HCT116 (cell line): ENCODE measurements at regions not wholly inside any gene's neighbourhood (a gene's known extent, or its start where the extent isn't known, plus 50 kb on each side); places are given as distances from the start of the nearest gene placed in this dataset.

Source experiments
- ATAC-seq: fragments of 200-7000 bp; cut with Tn5 transposase; 2 replicates; pipeline ENCODE4 v1.9.1; 2020; ENCODE audit warnings: mild to moderate bottlenecking, moderate library complexity
- BruUV-seq: library from RNA; stranded (reverse); fragments of 400-500 nt; replicated peaks from 2 replicates; lab custom pipeline; 2021; lab: Mats Ljungman, UMichigan
- CTCF ChIA-PET: fragments of 300-600 bp; sonication (Branson Sonifier 250); formaldehyde crosslinking; loops from one replicate; lab custom pipeline; 2021; ENCODE audit warnings: antibody characterized with exemption; lab: Charles Lee
- POLR2A ChIA-PET: fragments of 300-600, 350-600 bp; sonication (Branson Sonifier 250); formaldehyde crosslinking; loops from one replicate; lab custom pipeline; 2021; ENCODE audit warnings: antibody characterized with exemption; lab: Charles Lee
- RAD21 ChIA-PET, 2 experiments: fragments of 300-600 bp; sonication (Branson Sonifier 250); formaldehyde crosslinking; loops; one replicate each; lab custom pipeline; 2023; ENCODE audit warnings: low total read pairs in 2 of 2; ENCODE audit not compliant: uncharacterized antibody in 2 of 2, unreplicated experiment in 2 of 2, low non-redundant PET in 1 of 2; lab: Charles Lee
- DNase-seq: peaks from one replicate; pipeline ENCODE4 v3.0.0-alpha.2; 2010; ENCODE audit warnings: low read depth, low spot score
- H2AFZ ChIP-seq: fragments of 200-600 bp; shearing (Covaris generic), sonication (generic); 2 replicates; pipeline ENCODE4 v1.6.1; 2017; ENCODE audit warnings: low read depth, mixed run types, mixed read lengths, antibody characterized with exemption, low read length; ENCODE audit not compliant: poor library complexity, severe bottlenecking
- H3K27ac ChIP-seq: 2 replicates; pipeline ENCODE4 v1.5.1; 2012; ENCODE audit warnings: low read depth, low read length
- H3K27me3 ChIP-seq: fragments of 200-600 bp; sonication (generic); 2 replicates; pipeline ENCODE4 v1.6.1; 2016; ENCODE audit warnings: mixed run types, low read length, mixed read lengths; ENCODE audit not compliant: insufficient read depth
- H3K36me3 ChIP-seq, 2 experiments: fragments of 200-500 bp in 1 of 2; fragments of 200-600 bp in 1 of 2; sonication (Bioruptor generic) in 1 of 2; sonication (generic) in 1 of 2; 2 replicates each; pipeline versions ENCODE4 v1.5.1 to v1.6.1; 2014 to 2016; ENCODE audit warnings: low read length in 2 of 2, inconsistent platforms in 1 of 2, mixed read lengths in 1 of 2, mixed run types in 1 of 2; ENCODE audit not compliant: insufficient read depth in 2 of 2, control insufficient read depth in 1 of 2
- H3K4me1 ChIP-seq, 2 experiments: fragments of 200-600 bp in 1 of 2; sonication (generic) in 1 of 2; 2 replicates each; pipeline versions ENCODE4 v1.5.1 to v1.6.1; 2012 to 2017; ENCODE audit warnings: low read length in 2 of 2, inconsistent platforms in 1 of 2, mild to moderate bottlenecking in 1 of 2, mixed read lengths in 1 of 2, mixed run types in 1 of 2, moderate library complexity in 1 of 2; ENCODE audit not compliant: insufficient read depth in 2 of 2, control insufficient read depth in 1 of 2
- H3K4me2 ChIP-seq: fragments of 200-600 bp; sonication (generic); 2 replicates; pipeline ENCODE4 v1.6.1; 2017; ENCODE audit warnings: mixed run types, low read length, mixed read lengths
- H3K4me3 ChIP-seq, 2 experiments: fragments of 200-600 bp in 1 of 2; sonication (generic) in 1 of 2; replicated peaks in 1 of 2; 2 replicates each; pipeline ENCODE4 v1.5.1; 2011 to 2016; ENCODE audit warnings: low read length in 2 of 2, control low read depth in 1 of 2, low read depth in 1 of 2, mild to moderate bottlenecking in 1 of 2, mixed read lengths in 1 of 2, mixed run types in 1 of 2
- H3K79me2 ChIP-seq: fragments of 200-600 bp; sonication (generic); 2 replicates; pipeline ENCODE4 v1.6.1; 2017; ENCODE audit warnings: mild to moderate bottlenecking, mixed run types, low read length, moderate library complexity, mixed read lengths; ENCODE audit not compliant: insufficient read depth
- H3K9ac ChIP-seq: fragments of 200-600 bp; sonication (generic); 2 replicates; pipeline ENCODE4 v1.6.1; 2016; ENCODE audit warnings: low read length, mixed read lengths
- H3K9me2 ChIP-seq: fragments of 200-600 bp; sonication (generic), shearing (Covaris generic); 2 replicates; pipeline ENCODE4 v1.6.1; 2017; ENCODE audit warnings: mixed run types, mild to moderate bottlenecking, moderate library complexity; ENCODE audit not compliant: insufficient read depth
- H3K9me3 ChIP-seq, 2 experiments: fragments of 200-500 bp in 1 of 2; fragments of 200-600 bp in 1 of 2; sonication (Bioruptor generic) in 1 of 2; sonication (generic) in 1 of 2; 2 replicates each; pipeline ENCODE4 v1.6.1; 2014 to 2017; ENCODE audit warnings: low read length in 2 of 2, mixed read lengths in 2 of 2, inconsistent platforms in 1 of 2, low read depth in 1 of 2, mild to moderate bottlenecking in 1 of 2, mixed run types in 1 of 2, moderate library complexity in 1 of 2; ENCODE audit not compliant: control insufficient read depth in 1 of 2, insufficient read depth in 1 of 2
- H4K20me1 ChIP-seq: fragments of 200-600 bp; sonication (generic), shearing (Covaris generic); 2 replicates; pipeline ENCODE4 v1.6.1; 2017; ENCODE audit warnings: mixed run types, mild to moderate bottlenecking, moderate library complexity; ENCODE audit not compliant: insufficient read depth
- CBX3 ChIP-seq: IDR thresholded peaks from 2 replicates; pipeline ENCODE4 v1.6.1; 2012; ENCODE audit warnings: low read depth
- CEBPB ChIP-seq: IDR thresholded peaks from 2 replicates; pipeline ENCODE4 v1.6.1; 2012; ENCODE audit warnings: low read depth
- CTCF ChIP-seq, 3 experiments: fragments of 200-600 bp in 1 of 3; sonication (generic) in 1 of 3; IDR thresholded peaks in 2 of 3; conservative IDR thresholded peaks in 1 of 3; 2 replicates each; pipeline ENCODE4 v1.5.1; 2012 to 2017; ENCODE audit warnings: low read depth in 2 of 3, low read length in 2 of 3, antibody characterized with exemption in 1 of 3, borderline replicate concordance in 1 of 3, control low read depth in 1 of 3, mild to moderate bottlenecking in 1 of 3, mixed read lengths in 1 of 3, mixed run types in 1 of 3, moderate library complexity in 1 of 3; ENCODE audit not compliant: insufficient read depth in 1 of 3
- EGR1 ChIP-seq: IDR thresholded peaks from 2 replicates; pipeline ENCODE4 v1.6.1; 2012; ENCODE audit warnings: low read depth
- ELF1 ChIP-seq: IDR thresholded peaks from 2 replicates; pipeline ENCODE4 v1.6.1; 2012; ENCODE audit warnings: low read depth, borderline replicate concordance
- EZH2phosphoT487 ChIP-seq: fragments of 200-600 bp; IDR thresholded peaks from 2 replicates; pipeline ENCODE4 v1.6.1; 2018; ENCODE audit warnings: antibody characterized with exemption, borderline replicate concordance
- FOSL1 ChIP-seq: IDR thresholded peaks from 2 replicates; pipeline ENCODE4 v1.6.1; 2012; ENCODE audit warnings: low read depth
- JUND ChIP-seq: IDR thresholded peaks from 2 replicates; pipeline ENCODE4 v1.6.1; 2012
- MAX ChIP-seq: IDR thresholded peaks from 2 replicates; pipeline ENCODE4 v1.6.1; 2012
- POLR2AphosphoS5 ChIP-seq: IDR thresholded peaks from 2 replicates; pipeline ENCODE4 v1.6.1; 2011; ENCODE audit warnings: mild to moderate bottlenecking, low read depth, low read length, moderate library complexity
- SIN3A ChIP-seq: IDR thresholded peaks from 2 replicates; pipeline ENCODE4 v1.6.1; 2012; ENCODE audit warnings: low read depth
- SP1 ChIP-seq: IDR thresholded peaks from 2 replicates; pipeline ENCODE4 v1.6.1; 2012; ENCODE audit warnings: low read depth
- SRF ChIP-seq: IDR thresholded peaks from 2 replicates; pipeline ENCODE4 v1.6.1; 2012; ENCODE audit warnings: low read depth
- TCF7L2 ChIP-seq: IDR thresholded peaks from 2 replicates; pipeline ENCODE4 v1.7.0; 2011; ENCODE audit warnings: borderline replicate concordance, inconsistent platforms; ENCODE audit not compliant: insufficient read depth, insufficient read length; ENCODE audit errors: extremely low read depth
- YY1 ChIP-seq: IDR thresholded peaks from 2 replicates; pipeline ENCODE4 v1.6.1; 2011; ENCODE audit warnings: low read length, low read depth, moderate library complexity, mild to moderate bottlenecking; ENCODE audit not compliant: insufficient replicate concordance; ENCODE audit errors: extremely low read depth
- ZFX ChIP-seq: fragments of 450-650 bp; IDR thresholded peaks from 2 replicates; pipeline ENCODE4 v1.6.1; 2017
- ZNF274 ChIP-seq: fragments of 200-500 bp; sonication (Bioruptor generic); IDR thresholded peaks from 2 replicates; pipeline ENCODE4 v1.6.1; 2014; ENCODE audit warnings: mild to moderate bottlenecking, low read depth, low read length, inconsistent platforms
- intact Hi-C: fragments of 100-400 bp; cut with micrococcal nuclease; formaldehyde crosslinking; loops from 2 replicates; pipeline ENCODE4 v1.10.0; 2022
- TF ChIP-seq, protein P1 (sequence below): IDR thresholded peaks from 2 replicates; pipeline ENCODE4 v1.6.1; 2011; ENCODE audit warnings: mild to moderate bottlenecking, low read length, moderate library complexity; ENCODE audit not compliant: insufficient replicate concordance; ENCODE audit errors: extremely low read depth
- TF ChIP-seq, protein P2 (sequence below): IDR thresholded peaks from 2 replicates; pipeline ENCODE4 v1.6.1; 2012

GRCh38 chr9:68631811-68632210, 73.2 kb upstream of the PIP5K1B start (continued):
- TF ChIP-seq YY1 (no peak), CBX3 (no peak), EGR1 (no peak)
- TF ChIP-seq, protein P1, sequence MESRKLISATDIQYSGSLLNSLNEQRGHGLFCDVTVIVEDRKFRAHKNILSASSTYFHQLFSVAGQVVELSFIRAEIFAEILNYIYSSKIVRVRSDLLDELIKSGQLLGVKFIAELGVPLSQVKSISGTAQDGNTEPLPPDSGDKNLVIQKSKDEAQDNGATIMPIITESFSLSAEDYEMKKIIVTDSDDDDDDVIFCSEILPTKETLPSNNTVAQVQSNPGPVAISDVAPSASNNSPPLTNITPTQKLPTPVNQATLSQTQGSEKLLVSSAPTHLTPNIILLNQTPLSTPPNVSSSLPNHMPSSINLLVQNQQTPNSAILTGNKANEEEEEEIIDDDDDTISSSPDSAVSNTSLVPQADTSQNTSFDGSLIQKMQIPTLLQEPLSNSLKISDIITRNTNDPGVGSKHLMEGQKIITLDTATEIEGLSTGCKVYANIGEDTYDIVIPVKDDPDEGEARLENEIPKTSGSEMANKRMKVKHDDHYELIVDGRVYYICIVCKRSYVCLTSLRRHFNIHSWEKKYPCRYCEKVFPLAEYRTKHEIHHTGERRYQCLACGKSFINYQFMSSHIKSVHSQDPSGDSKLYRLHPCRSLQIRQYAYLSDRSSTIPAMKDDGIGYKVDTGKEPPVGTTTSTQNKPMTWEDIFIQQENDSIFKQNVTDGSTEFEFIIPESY = no peak

DNA sequence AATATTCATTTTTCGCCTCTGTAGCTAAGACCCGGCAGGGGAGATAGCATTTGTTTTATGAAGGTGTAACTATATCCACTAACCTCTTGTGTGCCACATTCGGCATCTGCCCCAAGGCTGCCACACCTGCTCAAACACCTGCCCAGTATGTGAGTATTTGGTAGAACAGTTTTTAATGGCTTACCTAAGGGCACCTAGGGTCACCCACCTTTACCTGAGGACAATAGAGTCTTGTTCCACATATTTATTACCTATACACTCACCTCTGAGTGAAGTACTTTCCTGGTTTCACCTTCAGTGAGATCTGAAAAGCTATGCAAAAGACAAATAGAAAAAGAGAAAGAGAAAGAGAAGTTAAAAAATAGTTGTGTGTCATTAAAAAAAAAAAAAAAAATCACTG, 68.0 kb upstream of the PIP5K1B start:
- CTCF ChIA-PET = no interaction called here
- H2AFZ ChIP-seq = no peak overlapping the region
- DNase-seq (no peak), ATAC-seq (no peak)
- no peak overlapping the region for H3K4me3 ChIP-seq
- no peaks in the 10 kb centered on the region for H3K9me2 ChIP-seq
- H3K27ac ChIP-seq = no peak overlapping the region
- no TSS peak for BruUV-seq
- POLR2A ChIA-PET = no interaction called here
- no peaks in the 10 kb centered on the region for H3K79me2 ChIP-seq
- intact Hi-C loops = no loop called here
- no peaks in the 10 kb centered on the region for H3K4me1 ChIP-seq
- RAD21 ChIA-PET = no interaction called here
- no peak overlapping the region for H3K9ac ChIP-seq
- peaks cover 18% of the 10 kb centered on the region for H3K27me3 ChIP-seq
- no peak overlapping the region for H3K4me2 ChIP-seq
- no peak for TF ChIP-seq ELF1
- TF ChIP-seq CBX3 = no peak
- no peak for TF ChIP-seq JUND
- no peak for TF ChIP-seq EGR1
- TF ChIP-seq MAX = no peak
- no peak for TF ChIP-seq SRF
- no peak for TF ChIP-seq YY1
- TF ChIP-seq SP1 = no peak
- no peak for TF ChIP-seq SIN3A
- no peak for TF ChIP-seq EZH2phosphoT487
- TF ChIP-seq, protein P2, sequence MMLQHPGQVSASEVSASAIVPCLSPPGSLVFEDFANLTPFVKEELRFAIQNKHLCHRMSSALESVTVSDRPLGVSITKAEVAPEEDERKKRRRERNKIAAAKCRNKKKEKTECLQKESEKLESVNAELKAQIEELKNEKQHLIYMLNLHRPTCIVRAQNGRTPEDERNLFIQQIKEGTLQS = no peak
- TF ChIP-seq, protein P1 = no peak
- TF ChIP-seq TCF7L2 = no peak
- no peak for TF ChIP-seq CEBPB
- no peak for TF ChIP-seq ZNF274
- no peak for TF ChIP-seq CTCF (IDR thresholded peaks at IDR 0.05 in 2 of 3, conservative IDR thresholded peaks at IDR 0.05 in 1 of 3; ENCODE audit: borderline replicate concordance in 1 of 3, insufficient read depth in 1 of 3, low read depth in 2 of 3, low read length in 2 of 3)
- TF ChIP-seq POLR2AphosphoS5 = no peak
- TF ChIP-seq FOSL1 = no peak
- TF ChIP-seq ZFX = no peak
- H4K20me1 ChIP-seq = no peaks in the 10 kb centered on the region
- H3K9me3 ChIP-seq = no peaks in the 10 kb centered on the region
- H3K36me3 ChIP-seq = no peaks in the 10 kb centered on the region
